Inflammatory macrophage treated with lipopolysaccharide for 4 hours (primary cell): ENCODE measurements at regions not wholly inside any gene's neighbourhood (a gene's known extent, or its start where the extent isn't known, plus 50 kb on each side); places are given as distances from the start of the nearest gene placed in this dataset.

ENCODE experiments used
- DNase-seq: peaks from one replicate; pipeline ENCODE4 v3.0.0-alpha.2; 2020

DNA sequence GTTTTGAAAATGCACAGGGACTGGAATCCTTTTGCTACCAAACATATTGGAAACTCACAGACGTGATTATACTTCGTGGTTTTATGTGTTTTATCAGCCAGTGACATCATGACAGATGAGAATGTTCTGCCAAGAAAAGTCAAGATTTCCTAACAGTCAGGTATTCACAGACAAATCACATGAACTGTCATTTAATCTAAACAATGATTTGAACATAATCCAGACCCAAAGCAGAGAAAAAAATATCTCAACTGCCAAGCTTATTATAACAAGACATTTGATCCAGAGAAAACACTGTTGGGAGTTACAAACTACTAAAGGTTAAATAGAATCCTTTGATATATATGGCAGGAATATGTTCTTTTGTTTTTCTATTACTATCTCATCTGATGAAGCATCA, 635.9 kb upstream of the FRG1 start:
- no peak for DNase-seq

DNA sequence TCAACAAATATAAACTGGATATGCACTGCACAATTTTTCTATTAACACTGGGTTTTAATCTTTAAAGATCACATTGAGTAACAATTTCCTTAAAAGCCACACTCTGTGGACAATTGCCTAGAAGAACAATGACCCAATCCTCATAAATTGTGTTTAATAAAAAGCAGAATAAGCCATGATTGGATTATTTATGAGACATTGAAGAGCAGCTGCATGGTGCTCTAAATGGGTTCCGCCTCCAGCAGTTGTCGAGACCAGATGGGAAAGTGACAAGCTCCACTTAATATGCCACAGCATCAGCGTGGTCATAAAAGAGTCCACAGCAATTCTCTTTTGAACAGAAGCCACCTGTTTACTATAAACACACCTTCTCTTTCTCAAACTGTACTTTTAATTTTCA, 635.2 kb upstream of the FRG1 start:
- no peak for DNase-seq

DNA sequence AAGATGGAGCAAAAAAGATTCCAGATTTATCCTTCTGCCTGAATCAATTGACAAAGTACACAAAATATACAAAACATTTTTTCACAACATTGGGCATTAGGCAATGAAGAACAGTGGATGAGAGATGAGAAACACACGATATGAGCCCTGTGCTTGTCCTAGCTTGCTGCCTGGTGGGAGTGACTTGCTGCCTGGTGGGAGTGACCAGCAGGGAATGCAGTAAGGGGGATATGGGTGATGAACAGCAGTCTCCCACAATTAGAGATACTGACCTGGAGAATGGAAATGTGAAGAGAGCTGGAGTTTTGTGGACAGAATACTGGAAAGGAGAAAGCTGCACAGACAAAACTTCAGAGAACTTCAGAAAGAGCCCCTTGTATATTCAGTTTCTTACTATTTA, 629.4 kb upstream of the FRG1 start:
- DNase-seq = no peak

DNA sequence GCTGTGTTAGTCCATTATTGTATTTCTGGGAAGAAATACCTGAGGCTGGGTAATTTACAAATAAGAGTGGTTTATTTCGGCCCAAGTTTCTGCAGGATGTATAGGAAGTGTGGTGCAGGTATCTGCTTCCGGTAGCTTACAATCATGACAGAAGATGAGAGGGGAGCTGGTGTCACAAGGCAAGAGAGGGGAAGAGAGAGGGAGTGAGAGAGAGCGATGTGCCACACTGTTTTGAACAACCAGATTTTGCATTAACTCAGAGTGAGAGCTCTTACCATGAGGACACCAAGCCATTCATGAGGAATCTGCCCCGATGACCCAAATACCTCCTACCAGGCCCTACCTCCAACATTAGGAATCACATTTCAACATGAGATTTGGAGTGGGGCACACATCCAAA, 627.6 kb upstream of the FRG1 start:
- no peak for DNase-seq

DNA sequence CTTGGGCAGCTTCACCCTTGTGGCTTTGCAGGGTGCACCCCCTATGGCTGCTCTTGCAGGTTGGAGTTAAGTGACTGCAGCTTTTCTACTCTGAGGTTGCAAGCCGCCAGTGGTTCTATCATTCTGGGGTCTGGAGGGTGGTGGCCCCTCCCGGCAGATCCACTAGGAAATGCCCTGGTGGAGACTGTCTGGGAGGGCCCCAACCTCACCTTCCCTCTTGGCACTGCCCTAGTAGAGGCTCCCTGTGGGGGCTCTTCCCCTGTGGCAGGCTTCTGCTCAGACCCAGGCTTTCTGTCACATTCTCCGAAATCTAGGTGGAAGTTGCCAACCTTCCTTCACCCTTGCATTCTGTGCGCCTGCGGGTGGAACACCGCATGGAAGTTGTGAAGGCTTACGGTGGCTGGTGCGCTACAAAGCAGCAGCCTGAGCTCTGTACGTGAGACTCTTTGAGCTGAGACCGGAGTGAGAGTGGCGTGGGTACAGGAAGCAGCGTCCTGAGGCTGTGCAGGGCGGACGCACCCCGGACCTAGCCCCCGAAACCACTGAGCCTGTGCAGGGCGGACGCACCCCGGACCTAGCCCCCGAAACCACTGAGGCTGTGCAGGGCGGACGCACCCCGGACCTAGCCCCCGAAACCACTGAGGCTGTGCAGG, 626.7 kb upstream of the FRG1 start:
- DNase-seq = no peak

DNA sequence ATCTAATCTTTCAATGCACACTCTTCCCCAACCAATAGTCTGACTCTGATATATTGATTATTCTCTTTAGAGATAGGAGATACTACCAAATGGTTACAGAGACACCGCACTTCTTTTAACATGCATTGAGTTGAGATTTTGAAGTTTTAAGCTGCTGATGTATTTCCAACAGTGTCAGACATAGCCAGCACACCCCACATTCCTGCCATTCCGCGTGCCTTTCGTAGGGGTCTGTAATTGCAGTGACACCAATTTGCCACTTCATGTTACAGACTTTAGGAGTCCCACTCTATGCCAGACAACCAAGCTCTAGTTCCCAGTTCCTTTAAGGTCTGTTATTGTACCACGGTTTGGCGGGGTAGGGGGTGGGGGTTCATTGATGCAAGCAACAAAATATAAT, 618.2 kb upstream of the FRG1 start:
- no peak for DNase-seq

DNA sequence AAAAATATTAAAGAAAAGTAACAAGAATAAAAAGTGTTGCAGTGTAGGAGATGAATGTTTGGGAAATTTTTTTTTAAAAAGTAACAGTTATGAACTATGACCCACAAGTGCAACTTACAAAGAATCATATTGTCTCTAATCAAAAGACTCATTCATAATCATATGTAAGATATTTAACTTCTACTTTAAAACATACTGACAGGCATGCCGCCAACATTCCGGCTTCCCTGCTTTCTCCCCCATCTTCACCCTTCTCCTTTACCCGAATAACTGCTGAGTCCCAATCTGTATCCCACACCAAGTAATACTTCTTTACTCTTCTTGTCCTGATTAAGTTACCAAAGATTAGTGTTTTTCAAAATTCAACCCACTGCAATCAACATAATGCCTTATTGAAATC, 598.8 kb upstream of the FRG1 start:
- no peak for DNase-seq

DNA sequence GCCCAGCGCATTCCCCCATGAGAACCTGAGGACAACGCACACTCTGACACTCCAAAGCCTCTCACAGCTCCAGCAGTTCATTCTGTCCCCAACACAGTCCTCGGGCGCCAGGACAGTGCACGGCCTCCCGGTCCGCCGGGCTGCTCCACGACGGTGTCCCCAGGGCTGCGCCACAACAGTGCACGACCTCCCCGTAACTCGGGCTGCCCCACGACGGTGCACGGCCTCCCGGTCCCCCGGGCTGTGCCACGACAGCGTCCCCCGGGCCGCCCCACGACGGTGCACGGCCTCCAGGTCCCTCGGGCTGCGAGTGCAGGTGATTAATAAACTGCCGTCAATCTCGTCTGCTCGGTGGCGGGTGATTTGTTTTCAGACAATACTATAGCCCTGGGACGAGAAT, 585.1 kb upstream of the FRG1 start:
- no peak for DNase-seq

DNA sequence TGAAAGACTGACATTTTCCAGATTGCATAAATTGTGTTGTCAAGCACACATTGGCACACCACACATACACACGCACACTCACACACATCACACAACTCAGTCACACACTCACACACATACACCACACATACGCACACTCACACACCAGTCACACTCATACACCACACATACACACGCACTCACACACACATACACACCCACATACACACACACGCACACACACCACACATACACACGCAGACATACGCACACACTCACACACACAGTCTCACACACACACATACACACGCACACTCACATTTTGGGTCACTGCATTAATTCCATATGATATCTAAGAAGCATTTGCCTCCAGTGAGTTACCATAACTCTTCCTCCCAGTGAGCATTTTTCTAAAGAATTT, 578.3 kb upstream of the FRG1 start:
- DNase-seq = no peak

DNA sequence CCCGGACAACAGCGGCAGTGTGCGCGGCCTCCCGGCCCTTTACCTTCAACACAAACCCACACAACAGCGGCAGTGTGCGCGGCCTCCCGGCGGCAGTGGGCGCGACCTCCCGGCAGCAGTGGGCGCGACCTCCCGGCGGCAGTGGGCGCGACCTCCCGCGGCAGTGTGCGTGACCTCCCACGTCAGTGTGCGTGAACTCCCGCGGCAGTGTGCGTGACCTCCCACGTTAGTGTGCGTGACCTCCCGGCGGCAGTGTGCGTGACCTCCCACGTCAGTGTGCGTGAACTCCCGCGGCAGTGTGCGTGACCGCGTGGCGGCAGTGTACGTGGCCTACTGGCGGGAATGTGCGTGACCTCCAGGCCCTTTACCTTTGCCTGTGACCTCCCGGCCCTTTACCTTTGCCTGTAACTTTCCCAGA, 576.6 kb upstream of the FRG1 start:
- DNase-seq = no peak

DNA sequence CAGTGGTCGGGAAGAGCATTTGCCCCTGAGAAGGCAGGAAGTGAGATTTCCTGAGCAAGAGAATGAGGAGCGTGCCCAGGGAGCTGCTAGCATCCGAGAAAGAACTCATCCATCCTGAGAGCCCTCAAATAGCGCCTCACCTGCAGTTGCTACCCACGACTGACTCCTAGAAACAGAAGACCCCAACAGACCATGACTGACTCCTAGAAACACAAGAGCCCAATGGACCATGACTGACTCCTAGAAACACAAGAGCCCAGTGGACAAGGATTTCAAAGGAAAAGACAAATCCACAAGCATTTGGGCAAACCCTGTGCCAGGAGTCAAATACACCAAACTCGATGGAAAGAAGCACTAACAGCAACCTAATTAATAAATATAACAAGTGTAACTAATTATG, 575.2 kb upstream of the FRG1 start:
- no peak for DNase-seq

DNA sequence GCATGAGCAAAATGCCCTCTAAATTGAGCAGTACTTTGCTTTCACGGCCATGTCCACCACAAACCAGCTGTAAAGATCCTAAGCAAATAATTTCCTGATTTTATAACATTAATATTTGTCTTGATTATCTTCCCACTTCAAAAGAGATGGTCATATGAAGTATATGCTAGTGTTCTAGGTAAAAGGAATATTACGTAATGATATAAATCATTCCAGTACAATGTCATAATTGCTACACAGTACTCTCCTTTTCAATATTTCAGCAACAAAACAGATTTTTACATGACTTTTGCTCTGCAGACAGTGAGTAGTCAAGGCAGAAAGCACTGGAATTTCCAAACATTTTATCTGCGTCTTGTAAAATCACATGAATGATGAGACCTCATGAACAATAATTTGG, 572.8 kb upstream of the FRG1 start:
- DNase-seq = no peak

DNA sequence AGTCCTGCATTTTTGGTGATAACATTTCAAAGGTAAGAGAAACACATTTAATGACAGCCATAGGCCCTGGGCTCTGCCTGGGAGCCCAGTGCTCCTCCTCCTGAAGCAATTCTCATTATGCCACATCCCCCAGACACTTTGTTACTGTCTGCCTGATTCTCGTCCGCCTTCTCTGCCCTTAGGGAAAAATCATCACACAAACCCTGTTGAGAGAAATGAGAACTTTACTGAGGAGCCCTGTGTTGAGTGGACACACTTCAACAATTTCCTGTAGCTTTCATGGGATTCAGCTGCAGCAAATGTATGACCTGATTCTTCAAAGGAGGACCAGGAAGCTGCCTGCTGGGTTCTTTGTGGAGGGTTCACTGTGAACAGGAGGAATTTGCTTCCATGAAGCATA, 566.5 kb upstream of the FRG1 start:
- no peak for DNase-seq

DNA sequence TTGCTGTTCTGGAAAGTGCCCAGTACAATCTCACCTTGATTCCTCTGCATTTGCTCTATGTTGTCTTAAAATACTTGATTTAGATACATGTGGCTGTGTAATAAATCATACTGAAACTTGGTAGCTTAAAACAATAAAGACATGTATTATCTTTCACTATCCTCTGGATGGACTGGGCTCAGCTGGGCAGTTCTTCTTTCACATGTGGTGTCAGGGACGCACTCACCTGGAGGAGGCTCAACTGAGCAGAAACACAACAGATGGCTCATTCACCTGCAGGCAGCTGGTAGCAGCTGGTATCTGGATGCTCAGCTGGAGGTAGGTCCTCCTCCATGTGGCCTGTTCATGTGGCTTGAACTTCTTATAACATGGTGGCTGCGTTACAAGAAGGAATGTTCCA, 563.8 kb upstream of the FRG1 start:
- DNase-seq = no peak

DNA sequence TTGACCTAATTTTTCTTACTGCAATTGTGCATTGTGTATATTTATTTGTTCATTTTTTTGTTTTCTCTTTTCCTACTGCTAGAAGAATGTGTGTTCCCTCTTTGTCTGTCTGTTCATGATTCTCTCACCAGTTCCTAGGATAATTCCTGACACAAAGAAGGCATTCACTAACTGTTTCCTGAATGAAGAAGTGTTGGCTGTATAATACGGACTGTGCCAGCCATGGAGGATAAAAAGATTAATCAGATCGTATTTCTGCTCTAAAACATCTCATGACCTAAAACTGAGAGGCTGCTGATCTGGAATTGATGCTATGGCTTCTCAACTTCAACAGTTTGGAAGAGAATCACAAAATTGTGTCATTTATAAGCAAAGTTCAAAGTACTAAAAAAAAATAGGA, 563.1 kb upstream of the FRG1 start:
- no peak for DNase-seq

DNA sequence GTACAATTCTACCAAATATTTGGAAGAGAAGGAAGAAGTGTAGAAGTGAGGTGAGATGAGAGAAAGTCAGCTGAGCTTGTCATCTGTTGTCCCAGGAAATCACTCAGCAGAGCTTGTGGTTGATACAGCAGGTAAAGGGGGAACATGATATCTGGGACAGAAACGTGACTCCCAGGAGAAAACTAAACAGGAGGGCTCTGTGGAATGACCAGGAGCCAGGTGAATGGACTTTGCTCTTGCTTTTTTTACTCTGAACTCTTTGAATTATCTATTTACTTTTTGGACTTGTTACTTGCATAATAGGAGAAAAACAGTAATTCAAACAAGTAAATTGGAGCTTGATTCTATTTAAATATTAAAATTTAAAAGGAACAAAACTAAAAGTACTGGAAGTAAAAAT, 555.6 kb upstream of the FRG1 start:
- no peak for DNase-seq

DNA sequence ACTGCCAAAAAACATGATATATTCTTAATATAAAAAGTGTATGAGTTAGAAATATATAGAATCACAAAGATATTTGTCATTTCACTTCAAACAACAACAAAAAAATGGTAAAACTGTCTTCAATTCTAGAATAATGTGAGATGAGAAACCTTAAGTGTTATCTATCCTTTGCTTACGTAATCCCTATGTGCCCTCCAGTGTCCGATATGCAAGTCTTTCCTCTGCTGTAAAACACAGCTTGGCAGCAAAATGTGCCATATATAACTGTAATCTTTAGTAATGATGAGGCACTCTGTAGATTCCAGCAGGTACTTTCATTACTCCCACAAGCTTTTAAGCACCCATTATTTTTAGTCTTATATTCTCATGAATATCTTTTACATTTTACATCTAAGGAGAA, 555.1 kb upstream of the FRG1 start:
- DNase-seq = no peak

DNA sequence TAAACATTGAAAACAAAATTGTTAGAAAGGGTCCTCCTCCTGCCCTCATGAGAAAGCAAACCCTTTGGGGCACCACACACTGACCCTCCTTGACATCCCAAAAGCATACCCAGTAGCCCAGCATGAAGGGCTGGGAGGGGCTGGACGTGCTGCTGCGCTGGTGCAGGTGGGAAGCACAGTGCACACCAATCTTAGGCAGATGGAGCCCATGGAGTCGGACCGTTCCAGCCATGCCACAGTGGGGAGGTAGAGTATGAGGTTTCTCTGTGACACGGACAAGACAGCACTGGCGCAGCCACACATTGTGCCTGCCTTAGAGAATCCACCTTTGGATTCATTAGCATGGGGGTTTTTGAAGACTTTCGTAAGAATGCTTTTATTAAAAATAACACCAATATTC, 544.2 kb upstream of the FRG1 start:
- no peak for DNase-seq

DNA sequence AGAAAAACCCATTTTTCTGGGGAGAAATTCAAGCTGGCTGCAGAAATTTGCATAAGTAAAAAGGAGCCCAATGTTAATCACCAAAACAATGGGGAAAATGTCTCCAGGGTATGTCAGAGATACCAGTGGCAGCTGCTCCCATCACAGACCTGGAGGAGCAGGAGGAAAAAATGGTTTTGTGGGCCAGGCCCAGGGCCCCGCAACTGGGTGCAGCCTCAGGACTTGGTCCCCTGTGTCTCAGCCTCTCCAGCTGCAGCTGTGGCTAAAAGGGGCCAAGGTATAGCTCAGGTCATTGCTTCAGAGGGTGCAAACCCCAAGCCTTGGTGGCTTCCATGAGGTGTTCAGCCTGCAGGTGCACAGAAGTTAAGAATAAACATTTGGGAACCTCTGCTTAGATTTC, 536.4 kb upstream of the FRG1 start:
- DNase-seq = no peak

DNA sequence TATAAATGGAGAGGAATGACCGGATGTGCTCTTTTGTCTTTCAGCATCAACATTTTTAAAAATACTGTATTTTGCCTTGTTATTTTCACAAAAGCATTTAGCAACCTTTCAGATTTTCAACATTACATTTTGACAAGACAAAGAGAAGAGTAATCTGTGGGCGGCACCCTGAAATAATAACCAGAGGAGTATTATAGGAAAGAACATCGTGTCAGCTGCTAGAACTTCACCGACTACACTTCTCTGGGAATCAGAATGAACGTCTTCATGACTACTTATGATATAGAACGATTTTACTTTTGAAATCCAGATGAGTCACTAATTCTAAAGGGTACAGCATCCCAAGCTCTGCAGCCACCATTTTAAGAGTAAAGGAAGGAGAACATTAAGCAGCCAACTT, 531.5 kb upstream of the FRG1 start:
- DNase-seq = no peak

DNA sequence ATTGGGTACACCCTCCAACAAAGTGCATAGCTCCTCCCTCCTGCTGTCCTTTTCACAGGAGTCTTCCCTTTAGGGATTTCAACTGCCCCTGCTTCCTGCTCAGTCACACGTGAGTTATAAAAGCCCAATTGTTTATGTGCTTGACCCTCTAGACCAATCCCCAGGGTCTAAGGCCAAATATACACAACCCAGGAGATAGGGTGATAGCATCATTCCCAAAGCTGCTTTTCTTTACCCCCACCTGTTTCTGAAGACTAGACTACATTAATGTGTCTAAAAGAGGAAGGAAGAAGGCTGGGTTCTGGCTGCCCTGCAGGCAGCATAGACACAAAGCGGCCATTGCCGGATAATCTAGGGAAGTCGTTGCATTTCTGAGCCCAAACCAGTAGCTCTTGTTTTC, 526.7 kb upstream of the FRG1 start:
- DNase-seq = no peak

DNA sequence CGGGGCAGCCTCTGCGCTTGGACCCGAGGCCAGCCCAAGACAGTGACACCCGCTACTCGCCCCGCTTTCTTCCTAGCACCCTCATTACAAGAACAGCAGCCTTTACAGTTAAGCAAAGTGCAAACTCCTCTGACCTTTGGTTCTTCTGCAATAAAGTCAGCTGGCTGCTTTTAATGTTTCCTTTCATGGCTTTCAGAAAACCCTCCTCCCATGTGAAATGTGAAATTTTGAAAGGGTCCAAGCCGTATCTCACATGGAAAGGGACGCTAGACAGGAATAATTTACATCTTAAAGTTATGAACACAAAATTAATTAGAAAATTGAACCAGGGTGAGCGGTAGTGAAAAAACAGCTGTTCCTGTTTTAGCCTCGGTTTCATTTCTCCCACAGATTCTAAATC, 520.1 kb upstream of the FRG1 start:
- DNase-seq = no peak

DNA sequence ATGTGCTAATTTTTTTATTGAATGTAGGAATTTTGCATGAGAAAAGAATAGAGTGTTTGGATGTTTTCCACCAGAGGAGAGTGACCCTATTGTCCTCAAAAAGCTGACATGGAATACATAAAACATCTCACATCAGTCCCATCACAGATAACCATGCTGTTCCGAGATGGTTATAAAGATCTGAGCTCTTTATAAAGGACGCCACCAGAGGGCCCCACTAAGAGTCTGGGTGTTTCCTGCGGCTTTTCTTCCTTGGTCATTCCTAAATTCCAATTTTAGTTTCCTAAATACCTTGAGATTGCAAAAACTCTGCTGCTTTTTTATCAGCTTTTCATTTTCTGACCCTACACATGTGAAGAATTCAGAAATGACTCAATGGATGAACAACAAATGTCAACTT, 504.5 kb upstream of the FRG1 start:
- DNase-seq = peak; percentile 1

DNA sequence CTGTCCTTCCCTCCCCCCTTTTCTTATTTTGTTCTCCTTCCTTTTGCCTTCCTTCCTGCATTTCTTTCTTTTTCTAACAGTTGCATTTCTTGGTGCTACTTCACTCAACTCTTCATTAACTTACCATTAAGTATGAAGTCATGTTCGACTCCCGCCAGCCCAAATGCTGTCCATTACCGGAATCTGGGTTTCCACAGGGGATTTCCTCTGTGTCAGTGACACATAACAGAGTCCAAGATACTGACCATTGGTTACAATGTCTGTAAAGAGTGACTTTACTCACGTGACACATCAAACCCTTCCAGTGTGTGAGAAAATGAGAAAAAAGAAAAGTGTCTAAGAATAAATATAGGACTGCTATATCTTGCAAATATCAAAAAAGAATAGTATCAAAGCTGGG, 500.0 kb upstream of the FRG1 start:
- no peak for DNase-seq

DNA sequence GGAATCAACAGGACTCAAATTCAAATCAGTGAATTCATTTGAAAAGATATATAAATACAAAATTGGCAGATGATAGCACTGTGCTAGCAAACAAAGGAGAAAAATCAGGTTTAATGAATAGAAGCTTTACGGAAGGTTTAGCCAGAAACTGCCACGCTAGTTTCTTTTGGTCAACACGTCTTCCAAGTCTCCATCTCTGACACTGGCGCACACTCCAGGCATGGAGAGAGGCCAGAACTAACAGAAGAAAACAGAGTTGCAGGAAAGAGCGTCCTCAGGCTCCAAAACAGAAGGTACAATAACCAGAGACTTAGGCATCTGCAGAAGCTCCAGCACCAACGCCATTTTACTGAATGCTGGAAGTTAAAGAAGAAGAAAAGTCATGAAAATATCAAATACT, 497.3 kb upstream of the FRG1 start:
- no peak for DNase-seq

DNA sequence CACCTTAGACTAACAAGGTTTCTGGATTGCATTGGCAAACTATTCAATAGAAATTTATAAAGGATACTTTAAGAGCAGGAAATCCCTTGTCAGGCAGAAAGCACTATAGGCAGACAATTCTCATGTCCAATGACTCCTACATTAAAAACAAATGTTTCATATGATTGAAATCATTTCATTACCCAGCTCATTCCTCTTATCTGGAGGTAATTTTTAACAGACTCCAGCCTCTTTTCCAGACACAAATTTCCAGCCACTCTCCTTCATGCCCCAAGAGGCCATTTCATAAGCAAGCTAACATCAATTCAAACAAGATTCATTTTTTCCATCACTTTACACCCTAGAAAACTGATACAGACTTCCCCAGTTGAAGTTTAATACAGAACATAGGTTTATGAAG, 495.1 kb upstream of the FRG1 start:
- no peak for DNase-seq
